ENCODE measurements at regions not wholly inside any gene's neighbourhood (a gene's known extent, or its start where the extent isn't known, plus 50 kb on each side); places are given as distances from the start of the nearest gene placed in this dataset.

DNA sequence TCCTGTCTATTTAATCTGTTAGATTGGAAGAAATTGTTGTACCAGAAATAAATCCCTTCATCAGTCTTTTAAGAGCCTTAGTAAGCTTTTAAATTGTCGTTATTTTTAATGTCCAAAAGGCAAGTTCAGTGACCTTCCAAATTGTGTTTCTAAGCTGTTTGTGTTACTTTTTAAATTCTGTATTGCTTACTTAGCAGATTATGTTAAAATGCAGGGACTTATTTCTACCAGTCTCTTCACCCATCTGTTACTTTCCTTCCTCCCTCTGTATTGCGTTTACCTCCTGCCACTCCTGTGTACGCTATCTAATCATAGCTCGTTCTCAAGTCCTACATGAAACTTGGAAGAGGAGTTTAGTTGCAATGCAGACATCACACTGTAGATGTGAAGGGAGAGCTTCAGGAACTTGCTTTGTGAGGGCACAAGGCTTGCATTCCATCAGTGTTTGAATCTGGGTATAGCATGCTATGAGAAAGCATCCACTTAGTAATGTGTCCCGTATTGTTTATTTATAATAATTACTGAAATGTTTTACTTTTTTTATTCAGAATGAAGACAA is 406.5 kb upstream of the RGS6 start:
- H3K27me3 ChIP-seq (replicated peaks in 1 of 7): no peaks in the 10 kb centered on the region
- intact Hi-C loops (cut with DNase I; ENCODE audit: low total_unique reads): no loop called here
- no peak overlapping the region for H3K4me3 ChIP-seq
- H3K4me1 ChIP-seq: peaks cover 0 to 28% (median 8%) of the 10 kb centered on the region in 6 donors
- peak overlapping the region in 4 of 8 donors; percentile 2 to 31 (median 5) for H3K27ac ChIP-seq
- WGBS, 5 donors: 67 to 81% (median 73%) methylated on average over 5 of the region's 5 CpGs
- TF ChIP-seq, protein P1, sequence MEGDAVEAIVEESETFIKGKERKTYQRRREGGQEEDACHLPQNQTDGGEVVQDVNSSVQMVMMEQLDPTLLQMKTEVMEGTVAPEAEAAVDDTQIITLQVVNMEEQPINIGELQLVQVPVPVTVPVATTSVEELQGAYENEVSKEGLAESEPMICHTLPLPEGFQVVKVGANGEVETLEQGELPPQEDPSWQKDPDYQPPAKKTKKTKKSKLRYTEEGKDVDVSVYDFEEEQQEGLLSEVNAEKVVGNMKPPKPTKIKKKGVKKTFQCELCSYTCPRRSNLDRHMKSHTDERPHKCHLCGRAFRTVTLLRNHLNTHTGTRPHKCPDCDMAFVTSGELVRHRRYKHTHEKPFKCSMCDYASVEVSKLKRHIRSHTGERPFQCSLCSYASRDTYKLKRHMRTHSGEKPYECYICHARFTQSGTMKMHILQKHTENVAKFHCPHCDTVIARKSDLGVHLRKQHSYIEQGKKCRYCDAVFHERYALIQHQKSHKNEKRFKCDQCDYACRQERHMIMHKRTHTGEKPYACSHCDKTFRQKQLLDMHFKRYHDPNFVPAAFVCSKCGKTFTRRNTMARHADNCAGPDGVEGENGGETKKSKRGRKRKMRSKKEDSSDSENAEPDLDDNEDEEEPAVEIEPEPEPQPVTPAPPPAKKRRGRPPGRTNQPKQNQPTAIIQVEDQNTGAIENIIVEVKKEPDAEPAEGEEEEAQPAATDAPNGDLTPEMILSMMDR (IDR thresholded peaks at IDR 0.05 in 8 of 11, conservative IDR thresholded peaks at IDR 0.05 in 3 of 11): no peak
- TF ChIP-seq POLR2A (IDR thresholded peaks at IDR 0.05): no peak
- peaks cover 0 to 17% (median 0%) of the 10 kb centered on the region in 6 donors for H3K36me3 ChIP-seq
- DNase-seq: no peak
- no peaks in the 10 kb centered on the region for H3K9me3 ChIP-seq

DNA sequence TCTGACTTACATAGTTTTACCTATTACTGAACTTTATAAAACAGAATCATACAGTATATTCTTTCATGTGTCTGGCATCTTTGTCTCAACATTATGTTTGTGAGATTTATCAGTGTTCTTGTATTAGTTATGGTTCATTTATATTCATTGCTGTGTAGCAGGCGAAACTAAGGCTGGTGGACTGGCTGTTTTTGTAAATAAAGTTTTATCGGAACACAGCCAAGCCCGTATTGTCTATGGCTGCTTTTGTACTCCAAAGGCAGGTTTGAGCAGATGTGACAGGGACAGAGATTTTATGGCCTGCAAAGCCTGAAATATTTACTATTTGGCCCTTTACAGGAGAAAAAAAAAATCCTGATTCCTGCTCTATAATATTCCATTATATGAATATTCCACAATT is 405.8 kb upstream of the RGS6 start:
- Histone ChIP-seq H3K27ac (peak overlapping the region in 1 of 8 donors; percentile 31), H3K4me1 (peaks cover 0 to 28% (median 8%) of the 10 kb centered on the region in 6 donors), H3K4me3 (no peak overlapping the region), H3K36me3 (peaks cover 0 to 21% (median 0%) of the 10 kb centered on the region in 6 donors), H3K27me3 (replicated peaks in 1 of 7) (no peaks in the 10 kb centered on the region), H3K9me3 (no peaks in the 10 kb centered on the region)
- no peak for TF ChIP-seq POLR2AphosphoS5 (IDR thresholded peaks at IDR 0.05)
- TF ChIP-seq POLR2A (IDR thresholded peaks at IDR 0.05): no peak
- TF ChIP-seq, protein P1 (IDR thresholded peaks at IDR 0.05 in 8 of 11, conservative IDR thresholded peaks at IDR 0.05 in 3 of 11): no peak
- 95 to 98% (median 97%) methylated on average over 3 of the region's 3 CpGs for WGBS, 5 donors
- no peak for DNase-seq
- intact Hi-C loops (cut with DNase I; ENCODE audit: low total_unique reads): no loop called here

DNA sequence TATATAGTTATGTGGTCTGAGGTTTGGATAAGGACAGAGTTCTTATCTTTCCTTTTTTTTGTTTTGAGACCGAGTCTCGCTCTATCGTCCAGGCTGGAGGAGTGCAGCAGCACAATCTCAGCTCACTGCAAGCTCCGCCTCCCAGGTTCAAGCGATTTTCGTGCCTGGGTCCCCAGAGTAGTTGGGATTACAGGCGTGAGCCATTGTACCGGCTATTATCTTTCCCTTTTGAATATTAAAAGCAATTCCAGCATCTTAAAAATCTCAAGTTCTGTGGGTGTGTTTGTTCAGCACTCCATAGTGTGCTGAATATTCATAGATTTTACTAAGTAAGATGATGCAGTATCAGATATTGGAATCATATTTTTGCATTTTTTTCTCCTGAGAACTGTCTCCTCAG is 404.4 kb upstream of the RGS6 start:
- no peak for DNase-seq
- Histone ChIP-seq H3K36me3 (peaks cover 0 to 25% (median 2%) of the 10 kb centered on the region in 6 donors), H3K27ac (no peak overlapping the region), H3K27me3 (replicated peaks in 1 of 7) (no peaks in the 10 kb centered on the region), H3K4me1 (peaks cover 0 to 35% (median 8%) of the 10 kb centered on the region in 6 donors), H3K4me3 (no peak overlapping the region), H3K9me3 (no peaks in the 10 kb centered on the region)
- TF ChIP-seq POLR2AphosphoS5 (IDR thresholded peaks at IDR 0.05) (no peak), POLR2A (IDR thresholded peaks at IDR 0.05) (no peak)
- TF ChIP-seq, protein P1 (IDR thresholded peaks at IDR 0.05 in 8 of 11, conservative IDR thresholded peaks at IDR 0.05 in 3 of 11): no peak
- WGBS, 5 donors: 89 to 94% (median 91%) methylated on average over 8 of the region's 8 CpGs
- intact Hi-C loops (cut with DNase I; ENCODE audit: low total_unique reads): no loop called here

DNA sequence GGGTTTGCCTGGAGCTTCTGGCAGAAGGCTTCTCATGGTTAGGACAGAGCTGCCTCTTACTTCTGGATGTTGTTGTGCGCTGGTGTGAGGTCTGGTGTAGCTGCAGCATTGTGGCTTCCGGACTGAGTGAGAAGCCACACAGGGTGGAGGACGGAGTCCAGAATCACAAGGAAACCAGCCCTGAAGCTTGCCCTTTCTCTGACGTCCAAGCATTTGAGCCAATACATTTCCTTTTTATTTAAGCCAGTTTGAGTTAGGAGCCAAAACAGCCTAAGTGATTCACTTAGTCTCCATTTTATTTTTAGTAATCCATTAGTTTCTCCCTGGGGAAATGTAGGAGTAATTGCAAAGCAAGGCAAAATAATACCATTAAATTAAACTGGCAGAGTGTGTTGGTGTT is 402.4 kb upstream of the RGS6 start:
- Histone ChIP-seq H3K27me3 (replicated peaks in 1 of 7) (no peaks in the 10 kb centered on the region), H3K36me3 (peaks cover 0 to 30% (median 2%) of the 10 kb centered on the region in 6 donors), H3K9me3 (no peaks in the 10 kb centered on the region), H3K4me1 (peaks cover 0 to 30% (median 3%) of the 10 kb centered on the region in 6 donors), H3K27ac (peak overlapping the region in 6 of 8 donors; percentile 24 to 63 (median 56)), H3K4me3 (no peak overlapping the region)
- TF ChIP-seq POLR2AphosphoS5 (IDR thresholded peaks at IDR 0.05): peak in 2 of 3 donors; percentile 66 to 67
- TF ChIP-seq POLR2A (IDR thresholded peaks at IDR 0.05): no peak
- TF ChIP-seq, protein P1 (IDR thresholded peaks at IDR 0.05 in 8 of 11, conservative IDR thresholded peaks at IDR 0.05 in 3 of 11): no peak
- intact Hi-C loops (cut with DNase I; ENCODE audit: low total_unique reads): loop anchor here (10.0 kb wide), 1 partner anchor 205 kb away; the partner anchor contains the start of gene SIPA1L1
- DNase-seq: no peak
- 64 to 78% (median 73%) methylated on average over 4 of the region's 4 CpGs for WGBS, 5 donors
